ENCODE measurements at regions not wholly inside any gene's neighbourhood (a gene's known extent, or its start where the extent isn't known, plus 50 kb on each side); places are given as distances from the start of the nearest gene placed in this dataset.

DNA sequence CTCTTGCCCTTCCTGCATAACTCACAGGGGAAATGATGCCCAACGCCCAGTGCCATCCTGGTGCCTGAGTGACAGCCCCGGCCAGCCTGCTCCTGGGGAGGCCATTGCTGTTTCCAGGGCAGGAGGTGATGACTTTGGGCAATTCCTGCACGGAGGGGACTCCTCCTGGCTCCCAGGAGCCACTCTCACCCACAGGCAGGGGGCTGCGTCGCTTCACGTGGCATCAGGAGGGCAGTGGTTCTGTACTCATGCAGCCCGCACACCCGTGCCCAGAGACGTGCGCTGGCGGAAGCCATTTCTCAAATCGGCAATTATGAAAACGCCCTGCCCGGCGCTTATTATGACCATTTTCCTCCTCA is 272.3 kb downstream of the CTTN start:
- TF ChIP-seq CTCF (IDR thresholded peaks at IDR 0.05; ENCODE audit: insufficient read depth, low read length, poor library complexity, severe bottlenecking) (no peak), EZH2phosphoT487 (conservative IDR thresholded peaks at IDR 0.05; ENCODE audit: low read length) (no peak)
